ENCODE measurements at regions not wholly inside any gene's neighbourhood (a gene's known extent, or its start where the extent isn't known, plus 50 kb on each side); places are given as distances from the start of the nearest gene placed in this dataset.
"Not testable (repeated sequence)": the region's sequence is repeated elsewhere in the genome, so short reads cannot be mapped to it uniquely, and the experiment has no call there.

GRCh38 chr7:150101282-150101681 is 221.9 kb upstream of the LRRC61 start:
- H3K4me3 ChIP-seq (ENCODE audit: low read depth, low read length), result not testable (repeated sequence)

GRCh38 chr7:150107283-150107682 is 215.9 kb upstream of the LRRC61 start:
- H3K4me3 ChIP-seq (ENCODE audit: low read depth, low read length), result not testable (repeated sequence)

- not testable (repeated sequence) for H3K4me3 ChIP-seq (ENCODE audit: low read depth, low read length)
These were observed 212.8 kb upstream of the LRRC61 start for GRCh38 chr7:150110375-150110820.

GRCh38 chr7:150110882-150111281 is 212.3 kb upstream of the LRRC61 start:
- H3K4me3 ChIP-seq (ENCODE audit: low read depth, low read length), result not testable (repeated sequence)

- not testable (repeated sequence) for H3K4me3 ChIP-seq (ENCODE audit: low read depth, low read length)
These were observed 211.6 kb upstream of the LRRC61 start for GRCh38 chr7:150111373-150112139.

GRCh38 chr7:150113301-150113700 is 209.9 kb upstream of the LRRC61 start:
- H3K4me3 ChIP-seq (ENCODE audit: low read depth, low read length), result not testable (repeated sequence)

GRCh38 chr7:150114591-150114990 is 208.6 kb upstream of the LRRC61 start:
- not testable (repeated sequence) for H3K4me3 ChIP-seq (ENCODE audit: low read depth, low read length)

- H3K4me3 ChIP-seq (ENCODE audit: low read depth, low read length), result not testable (repeated sequence)
These were observed 203.2 kb upstream of the LRRC61 start for GRCh38 chr7:150119966-150120365.

GRCh38 chr7:150125831-150126230 is 197.3 kb upstream of the LRRC61 start:
- H3K4me3 ChIP-seq (ENCODE audit: low read depth, low read length), result not testable (repeated sequence)

- H3K4me3 ChIP-seq (ENCODE audit: low read depth, low read length), result not testable (repeated sequence)
These were observed 188.7 kb upstream of the LRRC61 start for GRCh38 chr7:150134451-150134850.

- not testable (repeated sequence) for H3K4me3 ChIP-seq (ENCODE audit: low read depth, low read length)
These were observed 187.4 kb upstream of the LRRC61 start for GRCh38 chr7:150135620-150136190.

GRCh38 chr7:150139840-150140239 is 183.3 kb upstream of the LRRC61 start:
- not testable (repeated sequence) for H3K4me3 ChIP-seq (ENCODE audit: low read depth, low read length)

GRCh38 chr7:150141525-150142345 is 181.4 kb upstream of the LRRC61 start:
- H3K4me3 ChIP-seq (ENCODE audit: low read depth, low read length), result not testable (repeated sequence)

- H3K4me3 ChIP-seq (ENCODE audit: low read depth, low read length), result not testable (repeated sequence)
These were observed 177.0 kb upstream of the LRRC61 start for GRCh38 chr7:150146124-150146523.

- not testable (repeated sequence) for H3K4me3 ChIP-seq (ENCODE audit: low read depth, low read length)
These were observed 175.6 kb upstream of the LRRC61 start for GRCh38 chr7:150147524-150147923.

- not testable (repeated sequence) for H3K4me3 ChIP-seq (ENCODE audit: low read depth, low read length)
These were observed 167.1 kb upstream of the LRRC61 start for GRCh38 chr7:150156015-150156414.

- not testable (repeated sequence) for H3K4me3 ChIP-seq (ENCODE audit: low read depth, low read length)
These were observed 164.5 kb upstream of the LRRC61 start for GRCh38 chr7:150158696-150159095.

GRCh38 chr7:150169515-150169914 is 153.6 kb upstream of the LRRC61 start:
- H3K4me3 ChIP-seq (ENCODE audit: low read depth, low read length), result not testable (repeated sequence)

- not testable (repeated sequence) for H3K4me3 ChIP-seq (ENCODE audit: low read depth, low read length)
These were observed 153.1 kb upstream of the LRRC61 start for GRCh38 chr7:150169943-150170490.

GRCh38 chr7:150183602-150184001 is 139.6 kb upstream of the LRRC61 start:
- not testable (repeated sequence) for H3K4me3 ChIP-seq (ENCODE audit: low read depth, low read length)

GRCh38 chr7:150189963-150190362 is 133.2 kb upstream of the LRRC61 start:
- H3K4me3 ChIP-seq (ENCODE audit: low read depth, low read length), result not testable (repeated sequence)

Data from iPS-11a (cell line).